ENCODE measurements at regions not wholly inside any gene's neighbourhood (a gene's known extent, or its start where the extent isn't known, plus 50 kb on each side); places are given as distances from the start of the nearest gene placed in this dataset.
"Not testable (repeated sequence)": the region's sequence is repeated elsewhere in the genome, so short reads cannot be mapped to it uniquely, and the experiment has no call there.

DNA sequence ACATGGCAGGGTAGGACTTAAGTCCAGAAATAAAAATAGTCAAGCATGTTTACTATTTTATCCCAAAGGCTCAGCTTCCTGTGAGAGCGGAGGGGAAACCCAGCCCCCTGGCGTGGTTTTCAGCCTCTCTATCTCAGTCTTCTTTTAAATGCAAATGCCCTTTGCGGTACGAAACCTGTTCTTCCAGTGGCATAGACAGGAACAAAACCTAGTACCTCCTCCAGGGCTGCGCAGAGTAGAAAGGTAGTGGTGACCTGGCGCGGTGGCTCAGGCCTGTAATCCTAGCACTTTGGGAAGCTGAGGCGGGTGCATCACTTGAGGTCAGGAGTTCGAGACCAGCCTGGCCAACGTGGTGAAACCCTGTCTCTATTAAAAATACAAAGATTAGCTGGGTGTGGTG, 181.3 kb upstream of the FOXK1 start:
- Histone ChIP-seq H3K4me3 (ENCODE audit: low read length, poor library complexity, severe bottlenecking) (no peak overlapping the region), H3K4me1 (ENCODE audit: insufficient read depth, low read length, poor library complexity, severe bottlenecking) (no peaks in the 10 kb centered on the region), H3K79me2 (ENCODE audit: insufficient read depth, low read length) (no peaks in the 10 kb centered on the region), H3K9ac (ENCODE audit: low read depth, low read length, poor library complexity, severe bottlenecking) (no peak overlapping the region), H3K9me2 (replicated peaks; ENCODE audit: low read depth, low read length) (no peaks in the 10 kb centered on the region), H3F3A (ENCODE audit: low read depth) (no peaks in the 10 kb centered on the region), H3K27me3 (ENCODE audit: insufficient read depth, low read length, poor library complexity, severe bottlenecking) (no peaks in the 10 kb centered on the region), H3K4me2 (ENCODE audit: low read depth, low read length, poor library complexity, severe bottlenecking) (no peak overlapping the region), H3K9me3 (ENCODE audit: insufficient read depth, low read depth, low read length) (no peaks in the 10 kb centered on the region; the same call in 1 of the 2 replicates), H3K36me3 (ENCODE audit: insufficient read depth, low read length) (no peaks in the 10 kb centered on the region), H2AFZ (ENCODE audit: low read length) (no peak overlapping the region), H4K20me1 (ENCODE audit: insufficient read depth, low read length, poor library complexity, severe bottlenecking) (no peaks in the 10 kb centered on the region)
- no peak for TF ChIP-seq EZH2phosphoT487 (IDR thresholded peaks at IDR 0.05; ENCODE audit: borderline replicate concordance)

- H3K4me1 ChIP-seq (ENCODE audit: insufficient read depth, low read length, poor library complexity, severe bottlenecking); H3K9ac ChIP-seq (ENCODE audit: low read depth, low read length, poor library complexity, severe bottlenecking); H3K4me2 ChIP-seq (ENCODE audit: low read depth, low read length, poor library complexity, severe bottlenecking); H3K27me3 ChIP-seq (ENCODE audit: insufficient read depth, low read length, poor library complexity, severe bottlenecking); H3K4me3 ChIP-seq (ENCODE audit: low read length, poor library complexity, severe bottlenecking); H3K36me3 ChIP-seq (ENCODE audit: insufficient read depth, low read length); H4K20me1 ChIP-seq (ENCODE audit: insufficient read depth, low read length, poor library complexity, severe bottlenecking); H3F3A ChIP-seq (ENCODE audit: low read depth); H2AFZ ChIP-seq (ENCODE audit: low read length); H3K9me2 ChIP-seq (replicated peaks; ENCODE audit: low read depth, low read length); H3K79me2 ChIP-seq (ENCODE audit: insufficient read depth, low read length); H3K9me3 ChIP-seq (ENCODE audit: insufficient read depth, low read depth, low read length): not testable (repeated sequence)
Observed at GRCh38 chr7:4507886-4508285, 174.2 kb upstream of the FOXK1 start.

GRCh38 chr7:4513450-4513849, 168.6 kb upstream of the FOXK1 start:
- TF ChIP-seq, protein P1, sequence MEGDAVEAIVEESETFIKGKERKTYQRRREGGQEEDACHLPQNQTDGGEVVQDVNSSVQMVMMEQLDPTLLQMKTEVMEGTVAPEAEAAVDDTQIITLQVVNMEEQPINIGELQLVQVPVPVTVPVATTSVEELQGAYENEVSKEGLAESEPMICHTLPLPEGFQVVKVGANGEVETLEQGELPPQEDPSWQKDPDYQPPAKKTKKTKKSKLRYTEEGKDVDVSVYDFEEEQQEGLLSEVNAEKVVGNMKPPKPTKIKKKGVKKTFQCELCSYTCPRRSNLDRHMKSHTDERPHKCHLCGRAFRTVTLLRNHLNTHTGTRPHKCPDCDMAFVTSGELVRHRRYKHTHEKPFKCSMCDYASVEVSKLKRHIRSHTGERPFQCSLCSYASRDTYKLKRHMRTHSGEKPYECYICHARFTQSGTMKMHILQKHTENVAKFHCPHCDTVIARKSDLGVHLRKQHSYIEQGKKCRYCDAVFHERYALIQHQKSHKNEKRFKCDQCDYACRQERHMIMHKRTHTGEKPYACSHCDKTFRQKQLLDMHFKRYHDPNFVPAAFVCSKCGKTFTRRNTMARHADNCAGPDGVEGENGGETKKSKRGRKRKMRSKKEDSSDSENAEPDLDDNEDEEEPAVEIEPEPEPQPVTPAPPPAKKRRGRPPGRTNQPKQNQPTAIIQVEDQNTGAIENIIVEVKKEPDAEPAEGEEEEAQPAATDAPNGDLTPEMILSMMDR (conservative IDR thresholded peaks at IDR 0.05; ENCODE audit: low read length), result no peak
- TF ChIP-seq EZH2phosphoT487 (IDR thresholded peaks at IDR 0.05; ENCODE audit: borderline replicate concordance), result no peak
- no peaks in the 10 kb centered on the region for H3K27me3 ChIP-seq (ENCODE audit: insufficient read depth, low read length, poor library complexity, severe bottlenecking)
- H3K4me3 ChIP-seq (ENCODE audit: low read length, poor library complexity, severe bottlenecking), result no peak overlapping the region

GRCh38 chr7:4519819-4520520, 162.1 kb upstream of the FOXK1 start:
- Histone ChIP-seq H4K20me1 (ENCODE audit: insufficient read depth, low read length, poor library complexity, severe bottlenecking) (no peaks in the 10 kb centered on the region), H3K36me3 (ENCODE audit: insufficient read depth, low read length) (no peaks in the 10 kb centered on the region), H3F3A (ENCODE audit: low read depth) (no peaks in the 10 kb centered on the region), H3K79me2 (ENCODE audit: insufficient read depth, low read length) (no peaks in the 10 kb centered on the region), H3K4me1 (ENCODE audit: insufficient read depth, low read length, poor library complexity, severe bottlenecking) (no peaks in the 10 kb centered on the region), H3K4me3 (ENCODE audit: low read length, poor library complexity, severe bottlenecking) (no peak overlapping the region), H3K9me2 (replicated peaks; ENCODE audit: low read depth, low read length) (no peaks in the 10 kb centered on the region), H3K27me3 (ENCODE audit: insufficient read depth, low read length, poor library complexity, severe bottlenecking) (no peaks in the 10 kb centered on the region), H2AFZ (ENCODE audit: low read length) (no peak overlapping the region), H3K4me2 (ENCODE audit: low read depth, low read length, poor library complexity, severe bottlenecking) (no peak overlapping the region), H3K9me3 (ENCODE audit: insufficient read depth, low read depth, low read length) (no peaks in the 10 kb centered on the region; the same call in 1 of the 2 replicates), H3K9ac (ENCODE audit: low read depth, low read length, poor library complexity, severe bottlenecking) (no peak overlapping the region)
- TF ChIP-seq, protein P1 (conservative IDR thresholded peaks at IDR 0.05; ENCODE audit: low read length), result no peak
- no peak for TF ChIP-seq EZH2phosphoT487 (IDR thresholded peaks at IDR 0.05; ENCODE audit: borderline replicate concordance)

More at GRCh38 chr7:4513450-4513849, 168.6 kb upstream of the FOXK1 start:
- Histone ChIP-seq H3K4me1 (ENCODE audit: insufficient read depth, low read length, poor library complexity, severe bottlenecking) (no peaks in the 10 kb centered on the region), H3K9ac (ENCODE audit: low read depth, low read length, poor library complexity, severe bottlenecking) (no peak overlapping the region), H3K4me2 (ENCODE audit: low read depth, low read length, poor library complexity, severe bottlenecking) (no peak overlapping the region), H3K9me3 (ENCODE audit: insufficient read depth, low read depth, low read length) (no peaks in the 10 kb centered on the region; the same call in 1 of the 2 replicates), H3K9me2 (replicated peaks; ENCODE audit: low read depth, low read length) (no peaks in the 10 kb centered on the region), H3K79me2 (ENCODE audit: insufficient read depth, low read length) (no peaks in the 10 kb centered on the region), H3F3A (ENCODE audit: low read depth) (no peaks in the 10 kb centered on the region), H3K36me3 (ENCODE audit: insufficient read depth, low read length) (no peaks in the 10 kb centered on the region), H2AFZ (ENCODE audit: low read length) (no peak overlapping the region), H4K20me1 (ENCODE audit: insufficient read depth, low read length, poor library complexity, severe bottlenecking) (no peaks in the 10 kb centered on the region)

Measured in Loucy (cell line).